ENCODE measurements at regions not wholly inside any gene's neighbourhood (a gene's known extent, or its start where the extent isn't known, plus 50 kb on each side); places are given as distances from the start of the nearest gene placed in this dataset.

DNA sequence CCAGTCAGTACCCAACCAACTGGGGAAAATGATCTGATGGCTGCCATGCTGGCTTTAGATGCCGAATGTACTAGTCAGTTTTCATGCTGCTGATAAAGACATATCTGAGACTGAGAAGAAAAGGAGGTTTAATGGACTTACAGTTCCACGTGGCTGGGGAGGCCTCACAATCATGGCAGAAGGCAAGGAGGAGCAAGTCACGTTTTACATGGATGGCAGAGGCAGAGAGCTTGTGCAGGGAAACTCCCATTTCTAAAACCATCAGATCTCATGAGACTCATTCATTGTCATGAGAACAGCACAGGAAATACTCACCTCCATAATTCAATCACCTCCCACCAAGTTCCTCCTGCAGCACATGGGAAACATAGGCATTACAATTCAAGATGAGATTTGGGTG lies 508.9 kb upstream of the NRP1 start:
- H3K36me3 ChIP-seq (ENCODE audit: control insufficient read depth, insufficient read depth, low read length), result no peaks in the 10 kb centered on the region
- no peaks in the 10 kb centered on the region for H3K27me3 Mint-ChIP-seq (ENCODE audit: insufficient read depth, unreplicated experiment)
- no peaks in the 10 kb centered on the region for H3K4me1 ChIP-seq
- no TSS peak for BruUV-seq (replicated peaks)
- H3K4me1 Mint-ChIP-seq (ENCODE audit: low read depth, unreplicated experiment), result no peaks in the 10 kb centered on the region
- no peak overlapping the region for H3K4me3 ChIP-seq (ENCODE audit: low read depth, low read length)
- no peaks in the 10 kb centered on the region for H3K27me3 ChIP-seq (replicated peaks; ENCODE audit: control insufficient read depth, insufficient read depth, low read length)
- H3K9me3 Mint-ChIP-seq (ENCODE audit: unreplicated experiment), result peaks cover 35% of the 10 kb centered on the region
- H3K27ac Mint-ChIP-seq (ENCODE audit: unreplicated experiment), result no peak overlapping the region
- intact Hi-C loops (cut with micrococcal nuclease; ENCODE audit: unreplicated experiment), result no loop called here
- H3K4me3 Mint-ChIP-seq (ENCODE audit: unreplicated experiment), result no peak overlapping the region
- no peaks in the 10 kb centered on the region for H3K36me3 Mint-ChIP-seq (ENCODE audit: insufficient read depth, unreplicated experiment)
- ChIA-PET POLR2A (no interaction called here), CTCF (no interaction called here)
- TF ChIP-seq CTCF (IDR thresholded peaks at IDR 0.05; ENCODE audit: insufficient read depth in 1 of 2, low read depth in 1 of 2, low read length in 1 of 2, severe bottlenecking in 1 of 2, unreplicated experiment in 1 of 2), result no peak
- H3K9me3 ChIP-seq, result peaks cover 25% of the 10 kb centered on the region
- DNase-seq, result no peak

- Histone ChIP-seq H3K36me3 (ENCODE audit: control insufficient read depth, insufficient read depth, low read length) (no peaks in the 10 kb centered on the region), H3K4me1 (no peaks in the 10 kb centered on the region), H3K27me3 (replicated peaks; ENCODE audit: control insufficient read depth, insufficient read depth, low read length) (no peaks in the 10 kb centered on the region), H3K4me3 (ENCODE audit: low read depth, low read length) (no peak overlapping the region), H3K9me3 (peaks cover 22% of the 10 kb centered on the region)
- no peaks in the 10 kb centered on the region for H3K27me3 Mint-ChIP-seq (ENCODE audit: insufficient read depth, unreplicated experiment)
- H3K4me3 Mint-ChIP-seq (ENCODE audit: unreplicated experiment), result no peak overlapping the region
- CTCF ChIA-PET, result no interaction called here
- BruUV-seq (replicated peaks), result no TSS peak
- H3K27ac Mint-ChIP-seq (ENCODE audit: unreplicated experiment), result no peak overlapping the region
- H3K9me3 Mint-ChIP-seq (ENCODE audit: unreplicated experiment), result peaks cover 33% of the 10 kb centered on the region
- no peak for DNase-seq
- intact Hi-C loops (cut with micrococcal nuclease; ENCODE audit: unreplicated experiment), result no loop called here
- POLR2A ChIA-PET, result no interaction called here
- no peaks in the 10 kb centered on the region for H3K36me3 Mint-ChIP-seq (ENCODE audit: insufficient read depth, unreplicated experiment)
- TF ChIP-seq CTCF (IDR thresholded peaks at IDR 0.05; ENCODE audit: insufficient read depth in 1 of 2, low read depth in 1 of 2, low read length in 1 of 2, severe bottlenecking in 1 of 2, unreplicated experiment in 1 of 2), result no peak
- H3K4me1 Mint-ChIP-seq (ENCODE audit: low read depth, unreplicated experiment), result no peaks in the 10 kb centered on the region
Observed at GRCh38 chr10:33841678-33842077, 507.2 kb upstream of the NRP1 start.

DNA sequence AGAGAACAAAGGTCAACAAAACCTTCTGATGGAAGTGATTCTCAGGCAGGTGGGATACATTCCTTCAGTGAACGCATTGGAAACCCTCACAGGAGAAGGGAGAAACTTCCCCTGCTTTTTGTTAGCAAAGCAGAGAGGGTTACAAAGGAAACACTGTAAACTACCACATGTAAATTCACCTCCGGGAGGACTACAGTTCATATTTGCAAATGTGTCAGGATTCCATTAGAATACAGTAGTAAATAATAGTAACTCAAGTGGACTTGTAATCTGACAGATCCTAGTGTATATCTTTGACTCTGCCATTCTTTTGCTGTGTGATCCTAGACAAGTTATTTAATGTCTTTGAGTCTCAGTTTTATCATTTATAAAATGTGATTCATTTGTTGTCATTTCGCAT lies 504.3 kb upstream of the NRP1 start:
- intact Hi-C loops (cut with micrococcal nuclease; ENCODE audit: unreplicated experiment), result no loop called here
- Histone ChIP-seq H3K4me3 (ENCODE audit: low read depth, low read length) (no peak overlapping the region), H3K36me3 (ENCODE audit: control insufficient read depth, insufficient read depth, low read length) (no peaks in the 10 kb centered on the region), H3K9me3 (peaks cover 7% of the 10 kb centered on the region), H3K27me3 (replicated peaks; ENCODE audit: control insufficient read depth, insufficient read depth, low read length) (no peaks in the 10 kb centered on the region), H3K4me1 (no peaks in the 10 kb centered on the region)
- Mint-ChIP-seq H3K27ac (ENCODE audit: unreplicated experiment) (no peak overlapping the region), H3K27me3 (ENCODE audit: insufficient read depth, unreplicated experiment) (no peaks in the 10 kb centered on the region), H3K4me1 (ENCODE audit: low read depth, unreplicated experiment) (no peaks in the 10 kb centered on the region), H3K4me3 (ENCODE audit: unreplicated experiment) (no peak overlapping the region), H3K36me3 (ENCODE audit: insufficient read depth, unreplicated experiment) (no peaks in the 10 kb centered on the region), H3K9me3 (ENCODE audit: unreplicated experiment) (peaks cover 11% of the 10 kb centered on the region)
- CTCF ChIA-PET, result no interaction called here
- no TSS peak for BruUV-seq (replicated peaks)
- TF ChIP-seq CTCF (IDR thresholded peaks at IDR 0.05; ENCODE audit: insufficient read depth in 1 of 2, low read depth in 1 of 2, low read length in 1 of 2, severe bottlenecking in 1 of 2, unreplicated experiment in 1 of 2), result no peak
- POLR2A ChIA-PET, result no interaction called here
- no peak for DNase-seq

All from Caco-2 (cell line).